CD4-positive, alpha-beta T cell treated with Interleukin-17A for 1 hour (primary cell): ENCODE measurements at regions not wholly inside any gene's neighbourhood (a gene's known extent, or its start where the extent isn't known, plus 50 kb on each side); places are given as distances from the start of the nearest gene placed in this dataset.
"Not testable (repeated sequence)": the region's sequence is repeated elsewhere in the genome, so short reads cannot be mapped to it uniquely, and the experiment has no call there.

ENCODE experiments used
- DNase-seq: peaks from one replicate; pipeline ENCODE4 v3.0.0-alpha.2; 2020

DNA sequence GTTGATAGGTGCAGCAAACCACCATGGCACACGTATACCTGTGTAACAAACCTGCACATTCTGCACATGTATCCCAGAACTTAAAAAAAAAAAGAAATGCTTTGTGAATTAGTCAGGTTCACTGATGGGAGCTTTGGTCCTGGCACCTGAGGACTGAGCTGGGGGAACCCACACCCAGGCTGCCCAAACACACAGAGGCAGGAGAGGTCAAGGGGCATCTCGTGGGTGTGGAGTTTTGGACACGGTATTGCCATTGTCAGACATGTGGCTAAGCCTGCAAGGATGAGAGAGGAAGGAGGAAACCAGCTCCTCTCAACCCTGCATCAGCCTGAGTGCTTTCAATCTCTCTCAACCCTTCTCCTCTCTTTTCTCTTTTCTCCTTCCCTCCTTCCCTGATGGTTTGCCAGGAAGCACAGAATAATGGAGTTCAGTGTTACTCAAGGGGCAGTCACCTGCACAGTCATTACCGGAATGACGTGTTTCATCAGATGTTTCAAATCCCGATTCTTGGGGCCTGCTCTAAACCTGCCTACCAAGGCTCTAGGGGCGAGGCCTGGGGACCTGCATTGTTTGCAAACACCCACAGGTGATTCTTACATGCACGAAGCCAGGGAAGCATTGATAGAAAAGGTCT is 89.9 kb upstream of the NEDD9 start:
- DNase-seq, result no peak

DNA sequence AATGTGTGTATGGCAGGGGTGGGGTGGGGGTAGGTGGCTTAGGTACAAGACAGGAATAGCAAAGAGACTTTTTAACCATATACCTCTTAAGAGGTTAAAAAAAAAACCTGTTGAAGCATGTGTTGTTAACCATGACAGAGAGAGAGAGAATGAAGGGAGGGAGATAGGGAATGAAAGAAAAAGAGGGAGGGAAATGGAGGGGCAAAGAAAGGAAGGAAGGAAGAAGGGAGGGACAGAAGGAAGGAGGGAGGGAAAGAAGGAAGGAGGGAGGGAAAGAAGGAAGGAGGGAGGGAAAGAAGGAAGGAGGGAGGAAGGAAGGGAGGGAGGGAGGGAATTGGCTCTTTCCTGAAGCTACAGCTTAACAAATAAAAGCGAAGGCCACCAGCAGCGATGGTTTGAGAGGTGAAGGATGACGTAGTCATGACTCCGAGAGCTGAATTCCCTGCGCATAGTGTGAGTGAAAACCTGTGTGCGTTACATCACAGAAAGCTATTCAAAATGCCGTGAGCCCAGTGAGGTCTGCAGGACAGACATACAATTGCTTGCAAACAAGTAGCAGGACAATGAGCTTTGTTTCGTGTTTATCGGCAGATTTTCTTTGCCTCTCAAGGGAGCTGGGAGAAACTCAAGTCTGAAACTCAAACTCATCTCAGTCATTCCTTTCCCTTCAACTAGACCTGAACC is 88.6 kb upstream of the NEDD9 start:
- no peak for DNase-seq

DNA sequence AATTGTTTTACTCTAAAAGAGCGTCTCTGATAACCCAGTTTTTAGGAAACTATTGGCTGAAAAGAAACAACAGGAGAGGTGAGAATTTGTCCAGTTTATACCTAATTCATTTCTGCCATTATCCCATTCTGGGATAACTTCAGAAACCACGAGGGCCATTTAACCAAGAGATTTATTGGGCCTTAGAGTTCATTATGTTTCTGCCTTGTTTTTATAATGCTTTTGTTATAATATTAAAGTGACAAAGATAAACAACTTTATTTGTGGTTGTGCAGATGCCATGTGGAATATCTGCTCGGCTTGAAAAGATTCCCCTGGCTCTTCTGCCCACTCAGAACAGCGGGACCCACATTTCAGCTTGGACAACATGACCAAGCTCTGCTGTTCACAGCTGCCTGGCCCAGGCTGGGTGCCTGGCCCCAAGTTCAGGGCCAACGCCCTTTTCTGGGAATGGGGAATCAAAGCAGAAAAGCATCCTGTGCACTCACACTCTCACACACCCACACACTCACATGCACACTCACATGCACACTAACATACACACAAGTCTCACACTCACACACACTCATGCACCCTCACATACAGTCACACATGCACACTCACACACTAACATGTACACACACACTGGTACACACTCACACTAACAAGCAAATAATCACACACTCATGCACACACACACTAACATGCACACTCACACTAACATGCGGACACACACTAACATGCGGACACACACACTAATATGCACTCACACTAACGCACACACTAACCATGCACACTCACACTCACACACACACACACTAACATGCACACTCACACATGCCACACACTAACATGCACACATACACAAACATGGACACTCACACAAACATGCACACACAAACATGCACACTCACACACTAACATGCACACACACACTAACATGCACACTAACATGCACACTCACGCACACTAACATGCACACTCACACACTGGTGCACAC is 86.7 kb upstream of the NEDD9 start:
- no peak for DNase-seq

DNA sequence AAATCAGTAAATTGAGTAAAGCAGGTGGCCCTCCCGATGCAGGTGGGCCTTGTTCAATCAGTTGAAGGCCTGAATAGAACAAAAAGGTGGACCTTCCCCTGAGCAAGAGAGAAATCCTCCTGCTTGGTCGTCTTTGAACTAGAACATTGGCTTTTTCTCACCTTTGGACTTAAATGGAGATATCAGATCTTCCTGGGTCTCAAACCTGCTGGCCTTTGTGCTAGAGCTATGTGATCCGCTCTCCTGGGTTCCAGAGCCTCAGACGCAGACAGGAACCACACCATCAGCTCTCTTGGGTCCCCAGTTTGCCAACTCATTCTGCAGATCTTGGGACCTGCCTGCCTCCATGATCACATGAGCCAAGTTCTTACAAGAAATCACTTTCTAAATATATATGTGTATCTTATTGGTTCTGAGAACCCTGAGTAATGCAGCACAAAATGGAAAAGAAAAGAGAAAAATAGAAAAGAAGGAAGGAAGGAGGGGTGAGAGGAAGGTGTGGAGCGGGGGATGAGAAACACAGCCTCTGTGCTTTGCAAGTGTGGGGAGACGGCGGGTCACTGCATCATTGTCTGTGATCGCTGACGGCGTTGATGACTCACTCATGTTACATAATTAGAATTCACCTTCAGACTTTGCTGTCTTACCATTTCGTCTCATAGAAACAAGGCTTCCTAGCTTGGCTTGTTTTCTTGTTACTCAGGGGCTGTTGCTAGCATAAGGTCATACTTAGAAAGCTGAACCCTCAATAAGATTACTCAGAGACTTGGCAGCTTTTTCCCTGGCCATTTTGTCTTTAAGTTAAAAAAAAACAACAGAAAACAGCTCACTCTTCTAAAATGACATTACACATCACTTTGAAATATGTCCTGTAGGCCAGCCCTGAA is 85.7 kb upstream of the NEDD9 start:
- peak; percentile 83 for DNase-seq

DNA sequence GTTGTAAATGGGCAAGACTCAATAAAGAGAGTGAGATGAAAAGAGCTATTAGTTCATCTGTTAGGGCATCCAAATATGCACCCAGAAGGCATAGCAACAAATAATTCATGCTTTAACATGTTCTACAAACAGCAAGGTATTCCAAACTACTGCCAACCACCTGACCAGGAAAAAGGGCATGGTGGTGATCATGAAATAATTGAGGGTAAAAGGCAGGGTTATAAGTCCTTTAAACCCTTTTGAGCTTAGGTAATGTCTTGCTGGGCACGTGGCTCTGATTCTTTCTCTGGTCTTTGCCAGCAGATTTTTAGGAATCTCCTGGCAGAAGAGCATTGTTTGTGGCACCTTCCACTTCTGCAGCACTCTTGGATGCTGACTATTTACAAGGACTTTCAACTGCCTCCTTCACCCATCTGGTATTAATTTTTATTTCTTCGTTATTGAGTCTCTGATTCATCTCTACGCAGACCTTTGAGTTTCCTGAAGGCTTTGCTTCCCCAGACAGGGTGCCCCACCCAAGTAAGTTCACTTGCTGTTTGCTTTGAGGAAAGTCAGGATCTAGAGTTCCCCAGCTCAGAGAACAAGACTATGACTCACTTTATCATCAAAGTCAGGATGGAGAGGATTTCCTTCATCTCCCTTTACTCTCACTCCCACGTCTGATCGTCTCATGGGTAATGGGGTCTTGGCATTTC is 83.4 kb upstream of the NEDD9 start:
- no peak for DNase-seq

DNA sequence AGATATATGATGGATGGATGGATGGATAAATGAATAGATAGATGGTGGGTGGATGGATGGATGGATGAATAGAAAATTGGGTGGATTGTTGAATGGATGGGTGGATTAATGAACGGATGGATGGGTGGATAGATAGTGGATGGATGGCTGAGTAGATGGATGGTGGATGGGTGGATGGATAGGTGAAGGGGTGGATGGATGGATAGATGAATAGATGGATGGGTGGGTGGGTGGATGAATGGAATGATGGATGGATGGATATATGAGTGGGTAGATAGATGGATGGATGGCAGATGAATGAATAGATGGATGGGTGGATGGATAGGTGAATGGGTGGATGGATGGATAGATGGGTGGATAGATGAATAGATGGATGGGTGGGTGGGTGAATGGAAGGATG is 80.7 kb upstream of the NEDD9 start:
- DNase-seq, result no peak

DNA sequence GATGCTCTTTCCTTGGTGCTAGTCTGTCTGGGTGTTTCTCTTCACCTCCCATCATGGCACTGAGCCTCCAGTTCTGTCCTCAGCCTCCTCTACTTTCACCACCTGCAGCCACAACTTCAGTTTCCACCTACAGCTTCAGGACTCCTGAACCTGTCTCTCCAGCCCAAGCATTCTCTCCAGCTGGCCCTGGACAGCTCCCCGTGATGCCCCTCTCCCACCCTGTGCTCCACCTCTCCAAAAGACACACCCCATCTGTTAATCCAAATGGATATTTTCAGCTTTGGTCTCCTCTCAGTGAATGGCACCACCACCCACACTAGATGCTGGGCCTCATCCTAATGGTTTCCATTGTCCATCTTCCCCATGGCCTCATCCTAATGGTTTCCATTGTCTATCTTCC is 79.5 kb upstream of the NEDD9 start:
- no peak for DNase-seq

DNA sequence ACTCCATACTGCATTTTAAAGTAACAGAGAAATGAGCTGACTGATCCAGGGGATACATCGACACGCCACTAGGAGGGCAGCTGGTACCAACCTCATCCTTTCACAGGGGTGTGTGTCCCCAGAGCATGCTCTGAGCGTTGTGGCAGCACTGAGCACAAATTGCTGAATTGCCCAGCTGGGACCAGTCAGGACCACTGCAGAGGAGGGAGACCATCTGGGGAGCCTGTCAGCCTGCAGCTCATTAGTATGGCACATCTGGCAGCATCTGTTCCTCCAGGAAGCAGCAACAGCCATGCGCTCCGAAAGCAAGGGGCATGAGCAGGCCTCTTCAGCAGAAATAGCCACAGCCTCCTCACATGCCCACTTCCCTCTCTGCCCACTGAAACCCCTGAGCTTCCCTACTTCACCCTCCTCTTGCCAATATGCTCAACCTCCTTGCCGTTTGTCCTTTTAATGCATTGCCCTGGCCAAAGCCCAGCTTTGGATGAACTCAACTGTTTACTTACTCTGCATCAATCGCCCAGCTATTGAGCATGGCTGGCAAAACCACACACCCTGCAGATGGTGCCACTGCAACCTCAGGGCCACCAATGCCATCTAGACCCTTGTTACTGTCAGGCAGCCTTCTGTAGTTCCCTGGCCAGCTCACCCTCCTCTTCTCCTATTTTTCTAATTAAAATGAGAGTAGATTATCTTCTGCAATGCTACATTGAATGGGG is 77.6 kb upstream of the NEDD9 start:
- no peak for DNase-seq

DNA sequence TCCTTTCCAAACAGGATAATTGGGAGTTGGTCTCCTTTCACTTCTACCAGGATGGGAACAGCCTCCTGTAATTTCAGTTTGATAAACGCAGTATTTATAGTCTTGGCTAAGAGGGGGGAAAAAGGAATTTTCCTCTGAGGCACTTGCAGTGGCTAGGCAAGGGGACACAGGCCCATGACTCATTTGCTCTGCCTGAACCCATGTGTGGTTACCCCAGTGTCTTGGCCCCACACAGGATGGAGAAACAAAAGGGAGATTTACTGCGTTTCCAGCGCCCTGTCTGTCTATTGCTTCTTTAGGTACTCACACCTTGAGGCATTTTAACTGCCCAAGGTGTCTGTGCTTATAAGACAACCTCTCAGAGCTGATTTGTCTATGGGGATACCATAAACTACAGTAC is 74.8 kb upstream of the NEDD9 start:
- DNase-seq, result no peak

DNA sequence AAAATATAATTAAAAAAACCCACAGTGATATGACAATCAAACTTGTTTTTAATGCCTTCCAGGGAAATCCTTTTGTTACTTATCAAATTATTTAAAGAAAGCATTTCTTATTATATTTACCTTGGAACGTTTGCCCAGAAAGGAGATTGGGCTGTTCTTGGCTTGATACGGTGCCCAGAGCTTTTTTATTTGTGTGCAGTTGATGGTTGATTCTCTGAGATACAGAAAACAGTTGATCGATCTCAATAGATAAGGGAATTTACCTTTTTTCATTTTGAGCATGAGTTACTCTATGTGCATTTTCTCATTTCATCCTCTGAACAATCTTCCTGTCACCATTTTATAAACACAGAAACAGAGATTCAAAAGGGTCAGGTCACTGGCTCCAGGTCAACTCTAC is 72.5 kb upstream of the NEDD9 start:
- DNase-seq, result no peak

DNA sequence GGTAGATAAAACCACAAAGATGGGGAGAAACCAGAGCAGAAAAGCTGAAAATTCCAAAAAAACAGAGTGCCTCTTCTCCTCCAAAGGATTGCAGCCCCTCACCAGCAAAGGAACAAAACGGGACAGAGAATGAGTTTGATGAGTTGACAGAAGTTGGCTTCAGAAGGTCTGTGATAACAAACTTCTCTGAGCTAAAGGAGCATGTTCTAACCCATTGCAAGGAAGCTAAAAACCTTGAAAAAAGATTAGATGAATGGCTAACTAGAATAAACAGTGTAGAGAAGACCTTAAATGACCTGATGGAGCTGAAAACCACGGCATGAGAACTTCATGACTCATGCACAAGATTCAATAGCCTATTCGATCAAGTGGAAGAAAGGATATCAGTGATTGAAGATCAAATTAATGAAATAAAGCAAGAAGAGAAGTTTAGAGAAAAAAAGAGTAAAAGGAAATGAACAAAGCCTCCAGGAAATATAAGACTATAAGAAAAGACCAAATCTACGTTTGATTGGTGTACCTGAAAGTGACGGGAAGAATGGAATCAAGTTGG is 67.5 kb upstream of the NEDD9 start:
- DNase-seq, result not testable (repeated sequence)

DNA sequence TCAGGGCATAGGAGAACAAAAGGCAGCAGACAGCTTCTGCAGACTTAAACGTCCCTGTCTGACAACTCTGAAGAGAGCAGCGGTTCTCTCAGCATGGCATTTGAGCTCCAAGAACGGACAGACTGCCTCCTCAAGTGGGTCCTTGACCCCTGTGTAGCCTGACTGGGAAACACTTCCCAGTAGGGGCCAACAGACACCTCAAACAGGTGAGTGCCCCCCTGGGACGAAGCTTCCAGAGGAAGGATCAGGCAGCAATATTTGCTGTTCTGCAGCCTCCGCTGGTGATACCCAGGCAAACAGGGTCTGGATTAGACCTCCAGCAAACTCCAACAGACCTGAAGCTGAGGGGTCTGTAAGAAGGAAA is 66.9 kb upstream of the NEDD9 start:
- DNase-seq, result not testable (repeated sequence)

DNA sequence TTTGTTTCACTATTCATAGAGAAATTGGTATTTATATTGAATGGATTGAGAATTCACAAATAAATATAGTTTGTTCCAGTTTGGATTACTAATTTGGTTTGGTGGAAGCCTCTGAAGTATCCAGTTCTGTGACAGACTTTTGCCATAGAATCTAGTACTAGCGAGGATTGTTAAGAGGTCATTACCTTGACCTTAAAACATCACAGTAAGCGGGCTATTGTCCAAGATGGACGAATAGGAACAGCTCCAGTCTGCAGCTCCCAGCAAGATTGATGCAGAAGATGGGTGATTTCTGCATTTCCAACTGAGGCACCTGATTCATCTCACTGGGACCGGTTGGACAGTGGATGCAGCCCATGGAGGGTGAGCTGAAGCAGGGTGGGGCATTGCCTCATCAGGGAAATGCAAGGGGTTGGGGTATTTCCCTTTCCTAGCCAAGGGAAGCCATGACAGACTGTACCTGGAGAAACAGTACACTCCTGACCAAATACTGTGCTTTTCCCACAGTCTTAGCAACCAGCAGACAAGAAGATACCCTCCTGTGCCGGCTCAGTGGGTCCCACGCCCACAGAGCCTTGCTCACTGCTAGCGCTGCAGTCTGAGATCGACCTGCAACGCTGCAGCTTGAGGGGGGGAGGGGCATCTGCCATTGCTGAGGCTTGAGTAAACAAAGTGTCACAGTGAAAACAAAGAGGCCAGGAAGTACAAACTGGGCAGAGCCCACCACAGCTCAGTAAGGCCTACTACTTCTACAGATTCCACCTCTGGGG is 66.4 kb upstream of the NEDD9 start:
- DNase-seq, result no peak

DNA sequence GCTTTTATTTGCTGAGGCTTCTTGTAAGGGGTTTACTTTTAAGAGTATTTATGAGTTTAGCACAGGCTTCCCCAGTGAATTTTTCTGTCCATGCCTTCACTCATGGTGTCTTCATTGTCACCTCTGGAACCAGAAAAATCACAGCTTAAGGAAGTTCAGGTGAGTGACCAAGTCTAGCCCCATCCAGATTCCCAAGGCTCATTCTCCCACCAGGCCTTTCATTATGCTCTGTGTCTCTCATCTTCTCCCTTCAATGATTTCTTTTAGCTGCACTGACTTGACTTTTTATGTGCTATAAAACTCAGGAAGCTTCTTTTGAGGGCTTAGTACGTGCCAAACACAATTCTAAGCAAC is 64.9 kb upstream of the NEDD9 start:
- no peak for DNase-seq

DNA sequence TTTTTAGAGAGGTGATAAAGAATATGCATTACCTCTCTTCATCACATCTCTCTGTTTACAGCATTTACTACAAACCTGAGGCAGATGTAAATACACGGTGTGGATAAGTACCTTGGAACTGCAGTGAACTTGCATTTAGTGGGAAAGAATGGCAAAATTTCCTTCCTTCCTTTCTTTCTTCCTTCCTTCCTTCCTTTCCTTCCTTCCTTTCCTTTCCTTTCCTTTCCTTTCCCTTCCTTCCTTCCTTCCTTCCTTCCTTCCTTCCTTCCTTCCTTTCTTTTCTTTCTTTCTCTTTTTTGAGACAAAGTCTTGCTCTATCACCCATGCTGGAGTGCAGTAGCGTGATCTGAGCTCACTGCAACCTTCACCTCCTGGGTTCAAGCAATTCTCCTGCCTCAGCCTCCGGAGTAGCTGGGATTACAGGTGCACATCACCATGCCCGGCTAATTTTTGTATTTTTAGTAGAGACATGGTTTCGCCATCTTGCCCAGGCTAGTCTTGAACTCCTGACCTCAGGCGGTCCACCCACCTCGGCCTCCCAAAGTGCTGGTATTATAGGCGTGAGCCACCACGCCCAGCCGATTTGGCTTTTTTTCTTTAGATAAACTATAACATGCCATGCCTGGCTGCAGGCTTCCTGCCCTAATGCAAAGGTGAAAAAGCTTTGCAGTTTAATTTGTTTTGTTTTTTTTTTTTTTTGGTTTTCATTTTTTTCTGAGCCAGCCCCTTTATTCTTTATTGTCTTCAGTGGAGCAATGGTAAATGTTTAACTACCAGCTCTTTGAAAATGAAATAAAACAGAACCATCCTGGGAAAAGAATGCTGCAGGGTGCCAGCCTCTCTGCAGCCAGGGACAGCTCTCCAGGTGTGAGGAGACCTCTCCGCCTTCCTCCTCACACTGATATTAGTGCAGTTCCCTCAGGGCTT is 64.2 kb upstream of the NEDD9 start:
- DNase-seq, result no peak

DNA sequence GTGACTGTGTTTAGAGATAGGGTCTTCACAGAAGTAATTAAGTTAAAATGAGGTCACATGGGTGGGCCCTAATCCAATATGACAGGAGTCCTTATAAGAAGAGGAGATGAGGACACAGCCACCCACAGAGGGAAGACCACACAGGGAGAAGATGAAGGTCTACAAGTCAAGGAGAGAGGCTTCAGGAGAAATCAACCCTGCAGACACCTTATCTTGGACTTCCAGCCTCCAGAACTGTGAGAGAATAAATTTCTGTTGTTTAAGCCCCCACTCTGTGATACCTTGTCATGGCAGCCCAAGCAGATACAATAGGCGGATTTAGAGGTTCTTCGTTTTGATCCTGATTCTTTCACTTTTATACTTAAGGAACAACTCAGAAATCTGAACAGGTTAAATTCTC is 63.5 kb upstream of the NEDD9 start:
- no peak for DNase-seq

DNA sequence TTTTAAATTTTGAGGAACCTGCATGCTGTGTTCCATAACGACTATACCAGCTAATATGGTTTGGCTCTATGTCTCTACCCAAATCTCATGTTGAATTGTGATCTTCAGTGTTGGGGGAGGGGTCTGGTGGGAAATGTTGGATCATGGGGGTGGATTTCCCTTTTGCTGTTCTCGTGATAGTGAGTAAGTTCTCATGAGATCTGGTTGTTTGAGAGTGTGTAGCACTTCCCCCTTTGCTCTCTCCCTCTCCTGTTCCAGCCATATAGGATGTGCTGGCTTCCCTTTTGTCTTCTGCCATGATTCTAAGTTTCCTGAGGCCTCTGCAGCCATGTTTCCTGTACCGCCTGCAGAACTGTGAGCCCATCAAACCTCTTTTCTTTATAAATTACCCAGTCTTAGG is 61.8 kb upstream of the NEDD9 start:
- no peak for DNase-seq

DNA sequence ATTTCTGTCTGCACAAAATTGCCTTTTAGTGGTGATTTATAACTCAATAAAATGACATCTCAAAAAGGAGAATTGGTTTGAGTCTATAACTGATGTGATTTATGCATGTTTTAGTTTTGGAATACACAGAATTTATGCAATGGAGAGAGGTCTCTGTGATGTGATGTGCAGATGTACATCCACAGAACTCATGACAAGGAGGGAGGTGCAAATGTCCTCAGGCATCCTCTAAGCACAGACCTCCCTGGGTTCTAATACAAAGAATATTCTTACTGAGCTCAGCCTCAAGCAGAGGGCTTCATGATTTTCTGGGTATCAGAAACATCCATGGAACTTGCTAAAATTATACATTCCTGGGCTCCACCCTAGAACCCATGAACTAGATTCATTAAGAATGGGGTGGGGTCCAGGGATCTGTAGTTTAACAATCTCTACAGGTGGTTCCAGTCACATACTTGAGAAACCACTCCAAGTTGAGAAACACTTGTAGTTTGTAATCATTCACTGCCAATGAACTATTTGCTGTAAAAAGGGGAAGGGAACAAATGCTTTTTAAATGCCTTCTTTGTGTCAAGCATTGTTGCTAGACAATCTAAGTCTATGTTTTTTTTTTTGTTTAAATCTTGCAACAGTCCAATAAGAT is 60.2 kb upstream of the NEDD9 start:
- no peak for DNase-seq

DNA sequence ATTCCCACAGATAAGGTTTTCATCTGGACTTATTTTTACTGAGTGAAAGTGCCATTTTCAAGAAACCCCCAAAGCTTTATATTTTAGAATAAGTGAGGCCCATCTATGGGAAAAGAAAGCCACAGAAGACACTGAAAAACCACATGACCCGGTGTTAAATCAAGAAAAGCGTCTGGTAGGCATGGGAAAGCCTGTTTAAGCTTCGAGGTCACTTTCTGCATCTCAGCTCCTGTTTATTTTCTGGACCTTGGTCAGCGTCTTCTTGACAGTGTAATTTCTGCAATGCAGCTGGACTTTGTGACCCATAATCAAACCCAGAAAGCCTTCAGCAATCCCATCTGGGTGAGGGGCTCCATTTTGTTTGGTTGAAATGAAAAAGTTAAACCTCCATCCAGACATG is 59.6 kb upstream of the NEDD9 start:
- DNase-seq, result no peak
